ENCODE measurements at regions not wholly inside any gene's neighbourhood (a gene's known extent, or its start where the extent isn't known, plus 50 kb on each side); places are given as distances from the start of the nearest gene placed in this dataset.

- TF ChIP-seq EZH2 (IDR thresholded peaks at IDR 0.05; ENCODE audit: insufficient read depth, poor library complexity, severe bottlenecking) (no peak), EZH2phosphoT487 (IDR thresholded peaks at IDR 0.05; ENCODE audit: insufficient read depth, low read depth) (no peak)
These were observed 195.6 kb downstream of the ZBBX start for GRCh38 chr3:167184511-167184910.
